ENCODE measurements at regions not wholly inside any gene's neighbourhood (a gene's known extent, or its start where the extent isn't known, plus 50 kb on each side); places are given as distances from the start of the nearest gene placed in this dataset.

GRCh38 chrX:151796576-151796975 is 62.0 kb downstream of the CNGA2 start:
- Histone ChIP-seq H3K27ac (no peak overlapping the region), H3K4me3 (no peak overlapping the region), H3K36me3 (no peaks in the 10 kb centered on the region), H3K4me1 (no peaks in the 10 kb centered on the region), H3K27me3 (no peaks in the 10 kb centered on the region), H3K9me3 (no peaks in the 10 kb centered on the region)
- intact Hi-C loops (cut with DNase I) = no loop called here
- ATAC-seq (no peak), DNase-seq (no peak)
- 78 to 93% (median 85%) methylated on average over 3 of the region's 3 CpGs for WGBS, 4 donors
- TF ChIP-seq, protein P1, sequence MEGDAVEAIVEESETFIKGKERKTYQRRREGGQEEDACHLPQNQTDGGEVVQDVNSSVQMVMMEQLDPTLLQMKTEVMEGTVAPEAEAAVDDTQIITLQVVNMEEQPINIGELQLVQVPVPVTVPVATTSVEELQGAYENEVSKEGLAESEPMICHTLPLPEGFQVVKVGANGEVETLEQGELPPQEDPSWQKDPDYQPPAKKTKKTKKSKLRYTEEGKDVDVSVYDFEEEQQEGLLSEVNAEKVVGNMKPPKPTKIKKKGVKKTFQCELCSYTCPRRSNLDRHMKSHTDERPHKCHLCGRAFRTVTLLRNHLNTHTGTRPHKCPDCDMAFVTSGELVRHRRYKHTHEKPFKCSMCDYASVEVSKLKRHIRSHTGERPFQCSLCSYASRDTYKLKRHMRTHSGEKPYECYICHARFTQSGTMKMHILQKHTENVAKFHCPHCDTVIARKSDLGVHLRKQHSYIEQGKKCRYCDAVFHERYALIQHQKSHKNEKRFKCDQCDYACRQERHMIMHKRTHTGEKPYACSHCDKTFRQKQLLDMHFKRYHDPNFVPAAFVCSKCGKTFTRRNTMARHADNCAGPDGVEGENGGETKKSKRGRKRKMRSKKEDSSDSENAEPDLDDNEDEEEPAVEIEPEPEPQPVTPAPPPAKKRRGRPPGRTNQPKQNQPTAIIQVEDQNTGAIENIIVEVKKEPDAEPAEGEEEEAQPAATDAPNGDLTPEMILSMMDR (IDR thresholded peaks at IDR 0.05) = no peak
- no peak for TF ChIP-seq POLR2A (IDR thresholded peaks at IDR 0.05)

- Histone ChIP-seq H3K9me3 (no peaks in the 10 kb centered on the region), H3K27ac (no peak overlapping the region), H3K36me3 (no peaks in the 10 kb centered on the region), H3K4me1 (no peaks in the 10 kb centered on the region), H3K27me3 (peaks cover 0 to 2% (median 0%) of the 10 kb centered on the region in 9 donors), H3K4me3 (no peak overlapping the region)
- ATAC-seq (no peak), DNase-seq (no peak)
- TF ChIP-seq, protein P1 (IDR thresholded peaks at IDR 0.05) = no peak
- no peak for TF ChIP-seq POLR2A (IDR thresholded peaks at IDR 0.05)
- 68 to 81% (median 73%) methylated on average over 7 of the region's 7 CpGs for whole genome bisulfite sequencing, 4 donors
- intact Hi-C loops (cut with DNase I) = no loop called here
Measured at GRCh38 chrX:151801980-151802379, 67.4 kb downstream of the CNGA2 start.

DNA sequence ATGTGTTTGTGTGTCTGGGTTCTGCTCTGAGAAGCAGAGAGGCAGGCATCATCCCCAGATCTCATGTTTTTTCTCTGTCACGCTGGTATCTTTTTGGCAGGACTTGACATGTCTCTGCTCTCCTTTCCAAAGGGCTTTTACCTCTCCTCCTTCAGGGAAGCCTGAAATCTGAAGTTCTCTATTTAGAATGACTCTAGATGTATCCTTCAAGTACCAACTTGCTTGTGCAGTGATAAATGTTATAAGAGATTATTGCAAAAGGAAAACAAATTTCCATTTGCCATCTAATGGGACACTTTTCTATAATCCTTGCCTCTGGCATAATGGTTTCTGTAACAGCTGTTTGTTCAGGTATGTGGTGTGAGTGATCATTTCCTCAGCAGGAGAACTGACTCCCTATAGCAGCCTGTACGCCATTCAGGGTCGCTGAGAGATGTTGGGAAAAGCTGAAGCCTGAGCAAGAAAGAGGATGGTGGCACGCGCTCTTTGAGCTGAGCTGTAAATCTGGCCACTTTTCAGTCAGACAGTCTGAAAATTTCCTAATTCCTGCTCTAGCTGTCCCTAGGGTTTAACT is 72.5 kb downstream of the CNGA2 start:
- no peak for TF ChIP-seq POLR2A (IDR thresholded peaks at IDR 0.05)
- TF ChIP-seq, protein P1 (IDR thresholded peaks at IDR 0.05) = no peak
- WGBS, 4 donors = 67 to 91% (median 84%) methylated on average over 5 of the region's 5 CpGs
- intact Hi-C loops (cut with DNase I) = no loop called here
- Histone ChIP-seq H3K36me3 (no peaks in the 10 kb centered on the region), H3K27ac (no peak overlapping the region), H3K4me3 (no peak overlapping the region), H3K9me3 (peaks cover 0 to 4% (median 0%) of the 10 kb centered on the region in 12 donors), H3K4me1 (no peaks in the 10 kb centered on the region), H3K27me3 (peaks cover 0 to 2% (median 0%) of the 10 kb centered on the region in 9 donors)
- ATAC-seq (no peak), DNase-seq (no peak)

DNA sequence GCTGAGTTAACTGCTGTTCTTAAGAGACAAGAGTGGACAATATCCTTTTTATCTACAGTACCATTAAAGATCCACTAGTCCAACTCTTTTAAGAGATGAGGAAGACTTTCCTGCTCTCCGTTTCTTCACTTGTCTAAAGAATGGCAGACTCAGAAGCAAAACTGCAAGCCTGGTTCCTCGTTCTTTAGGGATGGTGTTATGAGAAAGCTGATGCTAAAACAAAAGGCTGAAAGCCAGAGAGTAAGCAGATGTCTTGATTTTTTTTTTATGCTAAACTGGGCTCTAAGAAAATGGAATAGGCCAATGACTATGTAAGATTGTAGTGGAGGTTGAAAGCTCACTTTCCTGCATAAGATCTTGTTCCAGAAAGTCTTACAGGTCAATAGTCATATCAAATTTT is 78.1 kb downstream of the CNGA2 start:
- intact Hi-C loops (cut with DNase I) = no loop called here
- WGBS, 4 donors = 53 to 69% (median 62%) methylated on average over 2 of the region's 2 CpGs

More for the DNA sequence above, 78.1 kb downstream of the CNGA2 start:
- ATAC-seq (no peak), DNase-seq (no peak)
- H3K27me3 ChIP-seq = no peaks in the 10 kb centered on the region
- no peaks in the 10 kb centered on the region for H3K36me3 ChIP-seq
- H3K4me1 ChIP-seq = no peaks in the 10 kb centered on the region
- no peak overlapping the region for H3K27ac ChIP-seq
- H3K9me3 ChIP-seq = peaks cover 0 to 4% (median 0%) of the 10 kb centered on the region in 12 donors
- H3K4me3 ChIP-seq = no peak overlapping the region
- TF ChIP-seq, protein P1 (IDR thresholded peaks at IDR 0.05) = no peak

Measured in heart left ventricle (tissue), 16 donors.